ENCODE measurements at regions not wholly inside any gene's neighbourhood (a gene's known extent, or its start where the extent isn't known, plus 50 kb on each side); places are given as distances from the start of the nearest gene placed in this dataset.

DNA sequence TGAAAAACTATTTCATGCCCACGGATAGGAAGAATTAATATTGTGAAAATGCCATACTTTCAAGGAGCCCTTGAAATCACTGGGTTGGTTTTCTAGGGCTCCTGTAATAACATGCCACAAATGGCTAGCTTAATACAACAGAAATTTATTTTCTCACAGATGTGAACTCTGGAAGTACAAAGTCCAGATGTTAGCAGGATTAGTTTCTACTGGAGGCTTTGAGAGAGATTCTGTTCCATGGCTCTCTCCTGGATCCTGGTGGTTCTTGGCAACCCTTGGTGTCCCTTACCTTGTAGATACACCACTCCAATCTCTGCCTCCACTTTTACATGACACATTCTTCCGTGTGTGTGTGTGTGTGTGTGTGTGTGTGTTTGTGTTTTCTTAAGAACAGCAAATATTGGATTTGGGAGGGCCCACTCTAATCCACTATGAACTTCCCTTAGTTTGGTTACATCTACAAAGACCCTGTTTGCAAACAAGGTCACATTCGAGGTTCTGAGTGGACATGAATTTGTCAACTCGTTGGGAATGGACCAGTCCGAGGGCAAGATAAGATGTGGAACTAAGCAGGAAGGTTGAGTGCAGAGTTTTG is 381.1 kb downstream of the IPO8 start:
- no peak for ATAC-seq
- no peaks in the 10 kb centered on the region for H3K27me3 Mint-ChIP-seq (ENCODE audit: low read depth in 2 of 2)
- 46% methylated on average over 3 of the region's 5 CpGs for WGBS (ENCODE audit: insufficient coverage)

DNA sequence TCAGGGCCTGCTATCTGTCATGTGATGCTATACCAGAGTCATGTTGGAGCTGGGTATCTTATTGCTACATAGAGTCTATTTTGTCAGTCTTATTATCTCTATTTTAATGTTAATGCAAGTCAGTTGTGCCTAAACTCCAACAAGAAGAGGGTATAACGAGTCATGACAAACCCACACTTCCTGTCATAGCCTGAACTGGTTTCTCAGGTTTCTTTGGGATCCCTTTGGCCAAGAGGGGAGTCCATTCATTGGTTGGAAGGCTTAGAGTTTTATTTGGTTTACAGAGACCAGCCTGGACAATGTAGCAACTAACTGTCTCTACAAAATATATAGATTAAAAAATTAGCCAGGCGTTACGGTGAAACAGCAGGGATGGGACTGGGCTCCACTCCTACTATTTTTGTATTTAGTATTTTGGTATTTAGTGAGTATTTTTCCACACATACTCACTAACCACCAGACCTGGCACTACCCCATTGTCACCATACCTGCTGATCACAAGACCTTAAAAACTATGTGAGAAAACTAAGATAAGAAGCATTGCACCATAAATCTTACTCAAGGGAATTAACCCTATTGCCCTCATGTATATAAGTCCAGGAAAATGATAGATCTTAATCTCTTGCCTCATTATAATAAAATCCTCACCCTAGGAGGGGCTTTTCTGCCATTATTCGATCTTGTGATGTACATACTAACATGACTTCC is 387.5 kb downstream of the IPO8 start:
- WGBS (ENCODE audit: insufficient coverage) = 65% methylated on average over 2 of the region's 4 CpGs
- H3K4me3 ChIP-seq (ENCODE audit: low read length) = no peak overlapping the region
- TF ChIP-seq, protein P1, sequence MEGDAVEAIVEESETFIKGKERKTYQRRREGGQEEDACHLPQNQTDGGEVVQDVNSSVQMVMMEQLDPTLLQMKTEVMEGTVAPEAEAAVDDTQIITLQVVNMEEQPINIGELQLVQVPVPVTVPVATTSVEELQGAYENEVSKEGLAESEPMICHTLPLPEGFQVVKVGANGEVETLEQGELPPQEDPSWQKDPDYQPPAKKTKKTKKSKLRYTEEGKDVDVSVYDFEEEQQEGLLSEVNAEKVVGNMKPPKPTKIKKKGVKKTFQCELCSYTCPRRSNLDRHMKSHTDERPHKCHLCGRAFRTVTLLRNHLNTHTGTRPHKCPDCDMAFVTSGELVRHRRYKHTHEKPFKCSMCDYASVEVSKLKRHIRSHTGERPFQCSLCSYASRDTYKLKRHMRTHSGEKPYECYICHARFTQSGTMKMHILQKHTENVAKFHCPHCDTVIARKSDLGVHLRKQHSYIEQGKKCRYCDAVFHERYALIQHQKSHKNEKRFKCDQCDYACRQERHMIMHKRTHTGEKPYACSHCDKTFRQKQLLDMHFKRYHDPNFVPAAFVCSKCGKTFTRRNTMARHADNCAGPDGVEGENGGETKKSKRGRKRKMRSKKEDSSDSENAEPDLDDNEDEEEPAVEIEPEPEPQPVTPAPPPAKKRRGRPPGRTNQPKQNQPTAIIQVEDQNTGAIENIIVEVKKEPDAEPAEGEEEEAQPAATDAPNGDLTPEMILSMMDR (IDR thresholded peaks at IDR 0.05) = no peak
- H3K27me3 ChIP-seq (ENCODE audit: control insufficient read depth, insufficient read depth, low read length) = no peaks in the 10 kb centered on the region
- H3K36me3 ChIP-seq (ENCODE audit: control insufficient read depth, insufficient read depth, low read length) = no peaks in the 10 kb centered on the region
- peaks cover 5% of the 10 kb centered on the region for H3K36me3 Mint-ChIP-seq
- DNase-seq (no peak), ATAC-seq (no peak)
- no peaks in the 10 kb centered on the region for H3K4me1 Mint-ChIP-seq
- peaks cover 13 to 14% of the 10 kb centered on the region in 2 donors for H3K9me3 Mint-ChIP-seq
- H3K4me3 Mint-ChIP-seq = no peak overlapping the region
- intact Hi-C loops (cut with micrococcal nuclease) = no loop called here
- no peak overlapping the region for H3K27ac ChIP-seq (ENCODE audit: low read length)
- no peaks in the 10 kb centered on the region for H3K4me1 ChIP-seq (ENCODE audit: control insufficient read depth, insufficient read depth, low read length)
- no peak overlapping the region for H3K27ac Mint-ChIP-seq
- no peaks in the 10 kb centered on the region for H3K27me3 Mint-ChIP-seq (ENCODE audit: low read depth in 2 of 2)
- H3K9me3 ChIP-seq (ENCODE audit: control insufficient read depth, insufficient read depth, low read length) = peaks cover 14% of the 10 kb centered on the region

More for the DNA sequence above, 381.1 kb downstream of the IPO8 start:
- DNase-seq = no peak
- H3K36me3 Mint-ChIP-seq = peaks cover 5% of the 10 kb centered on the region
- H3K27me3 ChIP-seq (ENCODE audit: control insufficient read depth, insufficient read depth, low read length) = no peaks in the 10 kb centered on the region
- peaks cover 8 to 15% of the 10 kb centered on the region in 2 donors for H3K9me3 Mint-ChIP-seq
- no peaks in the 10 kb centered on the region for H3K36me3 ChIP-seq (ENCODE audit: control insufficient read depth, insufficient read depth, low read length)
- no peaks in the 10 kb centered on the region for H3K4me1 Mint-ChIP-seq
- peaks cover 6% of the 10 kb centered on the region for H3K9me3 ChIP-seq (ENCODE audit: control insufficient read depth, insufficient read depth, low read length)
- H3K27ac ChIP-seq (ENCODE audit: low read length) = no peak overlapping the region
- H3K4me1 ChIP-seq (ENCODE audit: control insufficient read depth, insufficient read depth, low read length) = no peaks in the 10 kb centered on the region
- H3K4me3 ChIP-seq (ENCODE audit: low read length) = no peak overlapping the region
- intact Hi-C loops (cut with micrococcal nuclease) = no loop called here
- no peak overlapping the region for H3K4me3 Mint-ChIP-seq
- TF ChIP-seq, protein P1 (IDR thresholded peaks at IDR 0.05) = no peak
- H3K27ac Mint-ChIP-seq = no peak overlapping the region

DNA sequence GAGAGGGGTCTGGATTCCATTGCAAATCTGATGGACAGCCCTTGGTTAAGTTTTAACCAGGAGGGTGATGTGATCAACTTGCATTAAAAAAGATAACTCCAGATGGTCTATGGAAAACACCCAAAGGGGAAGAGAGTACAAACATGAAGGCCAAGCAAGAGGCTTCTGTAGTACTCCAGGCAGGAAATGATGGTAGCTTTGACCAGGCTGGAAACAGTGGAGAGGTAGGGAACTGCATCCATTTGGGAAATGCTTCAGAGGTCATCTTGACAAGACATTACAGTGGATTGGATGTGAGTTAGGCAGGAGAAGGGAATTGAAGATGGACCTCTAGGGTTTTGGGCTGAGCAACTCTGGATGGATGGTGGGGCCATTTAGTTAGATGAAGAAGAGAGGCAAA is 391.1 kb downstream of the IPO8 start:
- H3K4me1 Mint-ChIP-seq = no peaks in the 10 kb centered on the region
- H3K36me3 Mint-ChIP-seq = no peaks in the 10 kb centered on the region
- no peaks in the 10 kb centered on the region for H3K36me3 ChIP-seq (ENCODE audit: control insufficient read depth, insufficient read depth, low read length)
- H3K4me3 Mint-ChIP-seq = no peak overlapping the region
- no peaks in the 10 kb centered on the region for H3K27me3 ChIP-seq (ENCODE audit: control insufficient read depth, insufficient read depth, low read length)
- peaks cover 8% of the 10 kb centered on the region for H3K9me3 ChIP-seq (ENCODE audit: control insufficient read depth, insufficient read depth, low read length)
- TF ChIP-seq, protein P1 (IDR thresholded peaks at IDR 0.05) = no peak
- H3K9me3 Mint-ChIP-seq = peaks cover 4 to 6% of the 10 kb centered on the region in 2 donors
- ATAC-seq = no peak
- H3K27me3 Mint-ChIP-seq (ENCODE audit: low read depth in 2 of 2) = no peaks in the 10 kb centered on the region
- H3K4me3 ChIP-seq (ENCODE audit: low read length) = no peak overlapping the region
- no peak overlapping the region for H3K27ac ChIP-seq (ENCODE audit: low read length)
- no peak for DNase-seq
- intact Hi-C loops (cut with micrococcal nuclease) = no loop called here
- H3K27ac Mint-ChIP-seq = no peak overlapping the region
- H3K4me1 ChIP-seq (ENCODE audit: control insufficient read depth, insufficient read depth, low read length) = no peaks in the 10 kb centered on the region

DNA sequence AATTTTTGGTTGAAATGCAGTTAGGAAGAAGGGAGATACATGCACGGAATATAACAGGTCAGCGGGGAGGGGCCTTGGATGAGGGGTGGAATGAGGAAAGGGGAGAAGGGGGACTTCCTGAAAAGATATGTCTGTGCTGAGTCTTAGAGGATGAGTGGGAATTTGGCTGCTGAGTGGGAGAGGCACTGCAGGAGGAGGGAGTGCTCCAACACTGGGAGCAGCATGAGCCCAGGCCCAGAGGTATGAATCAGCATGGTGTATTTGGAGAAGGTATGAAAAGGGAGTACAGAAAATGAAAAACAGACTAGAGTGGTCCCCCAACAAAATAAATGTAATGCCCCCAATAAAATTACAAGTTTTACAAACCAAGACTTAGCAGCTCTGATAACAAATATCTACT is 394.4 kb downstream of the IPO8 start:
- Mint-ChIP-seq H3K27me3 (ENCODE audit: low read depth in 2 of 2) (no peaks in the 10 kb centered on the region), H3K4me1 (no peaks in the 10 kb centered on the region), H3K4me3 (no peak overlapping the region), H3K9me3 (peaks cover 6 to 9% of the 10 kb centered on the region in 2 donors), H3K27ac (no peak overlapping the region), H3K36me3 (no peaks in the 10 kb centered on the region)
- H3K9me3 ChIP-seq (ENCODE audit: control insufficient read depth, insufficient read depth, low read length) = peaks cover 3% of the 10 kb centered on the region
- 91% methylated on average over 2 of the region's 2 CpGs for WGBS (ENCODE audit: insufficient coverage)
- TF ChIP-seq, protein P1 (IDR thresholded peaks at IDR 0.05) = no peak
- H3K27ac ChIP-seq (ENCODE audit: low read length) = no peak overlapping the region
- H3K36me3 ChIP-seq (ENCODE audit: control insufficient read depth, insufficient read depth, low read length) = no peaks in the 10 kb centered on the region
- ATAC-seq (no peak), DNase-seq (no peak)
- no peaks in the 10 kb centered on the region for H3K4me1 ChIP-seq (ENCODE audit: control insufficient read depth, insufficient read depth, low read length)
- H3K27me3 ChIP-seq (ENCODE audit: control insufficient read depth, insufficient read depth, low read length) = no peaks in the 10 kb centered on the region
- H3K4me3 ChIP-seq (ENCODE audit: low read length) = no peak overlapping the region
- intact Hi-C loops (cut with micrococcal nuclease) = no loop called here

Measured in natural killer cell (primary cell).